ELF-1 (cell line): ENCODE measurements at regions not wholly inside any gene's neighbourhood (a gene's known extent, or its start where the extent isn't known, plus 50 kb on each side); places are given as distances from the start of the nearest gene placed in this dataset.

Source experiments
- DNase-seq: peaks from one replicate; pipeline ENCODE4 v3.0.0-alpha.2; 2016; ENCODE audit warnings: low read depth, low spot score

- no peak for DNase-seq
Measured at GRCh38 chr17:79248843-79249493, 174.3 kb downstream of the ENGASE start.

DNA sequence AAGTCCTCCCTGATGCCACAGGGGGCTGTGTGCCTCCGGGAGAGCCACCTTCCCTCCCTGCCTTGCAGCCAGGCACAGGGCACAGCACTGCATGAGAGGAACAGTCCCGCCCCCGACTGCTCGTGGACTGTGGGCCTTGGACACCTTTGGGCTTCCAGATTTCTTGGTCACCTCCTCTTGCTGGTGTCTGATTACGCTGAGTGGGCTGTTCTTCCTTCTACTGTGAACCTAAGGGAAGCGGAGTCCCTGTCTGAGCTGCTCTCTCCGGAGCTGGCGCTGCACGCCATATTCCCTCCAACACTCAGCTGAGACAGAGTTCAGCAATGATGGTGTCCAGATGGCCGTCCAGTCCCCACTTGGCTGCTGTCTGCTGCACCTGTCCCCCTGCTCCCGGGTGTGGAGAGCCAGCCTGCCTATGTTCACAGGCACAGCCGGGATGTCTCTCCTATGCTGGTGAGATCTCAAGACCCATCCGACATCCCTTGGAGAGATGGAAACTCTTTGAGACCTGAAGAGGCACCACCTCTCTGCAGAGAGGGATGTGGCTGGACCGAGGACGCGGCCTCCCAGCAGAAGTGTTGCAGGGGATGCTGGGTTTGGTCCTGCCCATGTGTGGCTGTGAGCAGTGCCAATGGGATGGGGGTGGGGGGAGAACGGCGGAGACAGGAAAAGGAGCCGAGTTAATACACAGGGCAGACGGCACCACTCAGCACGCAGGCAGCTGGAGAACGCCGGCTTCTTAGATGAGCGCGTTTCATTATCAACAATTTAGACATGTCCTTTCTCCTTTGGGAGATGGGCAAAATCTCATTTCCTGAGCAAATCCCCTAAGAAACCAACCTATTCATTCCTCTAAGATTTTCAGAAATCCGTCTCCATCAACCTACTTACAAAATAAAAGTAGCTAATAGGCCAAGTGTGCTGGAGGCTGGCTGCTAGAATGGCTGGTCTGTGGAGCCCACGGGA is 171.9 kb downstream of the ENGASE start:
- DNase-seq = no peak

GRCh38 chr17:79244665-79245064 is 170.0 kb downstream of the ENGASE start:
- DNase-seq = no peak

DNA sequence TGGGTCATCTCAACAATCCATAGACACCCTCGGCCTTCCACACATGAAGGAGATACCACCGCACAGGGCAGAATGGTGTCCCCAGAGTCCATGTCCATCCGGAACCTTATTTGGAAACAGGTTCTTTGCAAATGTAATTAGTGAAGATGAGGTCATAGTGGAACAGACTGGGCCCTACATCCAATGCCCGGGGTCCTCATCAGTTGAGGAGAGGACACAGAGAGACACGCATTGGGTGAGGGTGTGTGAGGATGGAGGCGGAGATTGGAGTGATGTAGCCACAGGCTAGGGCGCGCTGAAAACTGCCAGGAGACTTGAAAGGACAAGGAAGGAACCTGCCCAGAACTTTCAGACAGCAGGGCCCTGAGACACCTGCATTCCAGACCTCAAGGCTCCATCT is 169.4 kb downstream of the ENGASE start:
- no peak for DNase-seq

DNA sequence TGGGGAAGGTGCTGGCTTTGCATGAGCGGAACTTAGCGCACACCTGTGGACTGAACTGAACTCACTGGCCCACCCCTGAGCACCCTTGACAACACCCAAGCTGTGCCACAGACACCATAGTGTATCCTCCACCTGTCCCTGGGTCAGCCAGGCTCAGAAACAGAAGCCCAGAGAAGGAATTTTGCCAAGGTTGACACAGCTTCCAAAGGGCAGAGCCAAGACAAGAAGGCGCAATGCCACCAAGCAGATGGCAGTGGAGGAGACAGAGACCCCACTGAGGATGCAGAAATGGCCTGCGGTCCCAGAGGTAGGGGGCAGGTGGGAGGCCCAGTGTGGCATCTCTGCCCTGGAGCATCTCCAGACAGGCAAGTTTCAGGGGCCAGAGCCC is 169.0 kb downstream of the ENGASE start:
- DNase-seq = no peak

- no peak for DNase-seq
Measured at GRCh38 chr17:79242873-79243602, 168.4 kb downstream of the ENGASE start.

- no peak for DNase-seq
Measured at GRCh38 chr17:79242393-79242792, 167.8 kb downstream of the ENGASE start.

DNA sequence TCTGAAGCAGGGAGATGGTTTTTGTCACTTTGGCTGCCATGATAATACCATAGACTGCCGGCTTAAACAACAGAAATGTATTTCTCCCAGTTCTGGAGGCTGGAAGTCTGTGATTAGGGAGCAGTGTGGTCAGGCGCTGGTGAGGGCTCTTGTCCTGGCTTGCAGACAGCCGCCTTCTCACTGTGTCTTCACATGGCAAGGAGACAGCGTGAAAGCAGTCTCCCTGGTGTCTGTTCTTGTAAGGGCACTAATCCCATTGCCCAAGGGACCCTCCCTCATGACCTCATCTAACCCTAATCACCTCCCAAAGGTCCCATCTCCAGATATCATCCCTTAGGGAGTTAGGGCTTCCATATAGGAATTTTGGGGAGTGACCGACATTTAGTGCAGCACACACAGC is 167.0 kb downstream of the ENGASE start:
- DNase-seq = no peak

GRCh38 chr17:79239205-79239604 is 164.6 kb downstream of the ENGASE start:
- no peak for DNase-seq

DNA sequence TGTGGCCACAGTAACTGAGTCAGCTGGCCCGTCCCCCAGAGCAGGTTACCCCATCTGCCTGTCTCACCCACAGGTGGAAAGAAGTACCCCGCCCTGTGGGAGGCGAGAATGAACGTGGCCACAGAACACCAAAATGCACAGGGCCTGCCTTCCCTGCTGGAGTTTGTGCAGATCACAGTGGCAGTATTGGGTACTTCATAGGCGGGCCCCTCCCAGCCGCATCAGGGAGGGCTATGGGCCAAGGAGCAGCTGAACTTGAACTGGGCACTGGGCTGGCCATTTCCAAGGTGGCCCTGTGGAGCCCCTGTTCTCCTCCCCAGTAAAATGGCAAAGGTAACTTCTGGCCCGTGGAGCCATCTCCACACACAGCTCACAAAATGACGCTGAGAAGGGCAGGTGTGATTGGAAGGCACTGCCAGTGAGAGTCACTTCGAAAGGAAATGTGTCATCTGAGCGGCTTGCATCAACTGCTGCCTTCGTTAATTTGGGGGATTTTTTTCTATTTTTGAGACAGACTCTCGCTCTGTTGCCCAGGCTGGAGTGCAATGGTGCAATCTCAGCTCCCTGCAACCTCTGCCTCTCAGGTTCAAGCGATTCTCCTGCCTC is 162.9 kb downstream of the ENGASE start:
- DNase-seq = no peak

- DNase-seq = no peak
Measured at GRCh38 chr17:79235808-79236207, 161.2 kb downstream of the ENGASE start.

DNA sequence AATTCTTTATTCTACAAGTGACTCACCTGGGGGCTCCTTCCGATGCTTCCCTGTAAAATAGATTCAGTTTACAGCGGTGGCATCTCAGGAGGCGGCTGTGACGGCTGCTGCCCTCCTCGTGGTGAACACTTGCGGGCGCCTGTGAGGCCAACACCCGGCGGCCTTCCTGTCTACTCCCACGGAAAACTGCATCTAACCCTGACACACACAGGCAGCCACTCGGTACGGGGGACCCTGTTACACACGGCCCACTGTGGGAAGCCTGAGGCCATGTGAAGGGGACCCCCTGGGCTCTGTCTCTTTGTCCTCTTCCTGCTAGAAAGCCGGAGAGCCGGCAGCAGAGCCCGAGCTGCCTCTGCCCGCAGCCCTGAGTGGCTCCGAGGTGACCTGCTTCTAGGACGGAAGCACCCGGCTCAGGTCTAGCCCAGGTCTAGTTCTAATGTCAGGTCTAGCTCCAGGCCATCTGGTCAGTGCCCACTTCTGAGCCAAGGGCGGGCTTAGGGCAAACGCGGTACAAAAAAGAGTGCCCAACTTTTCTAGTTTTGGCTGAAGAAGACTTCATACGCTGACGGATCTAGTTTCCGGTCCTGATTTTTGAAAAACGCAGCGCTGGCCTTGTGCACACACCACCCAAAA is 159.4 kb downstream of the ENGASE start:
- DNase-seq = no peak

GRCh38 chr17:79232957-79233356 is 158.3 kb downstream of the ENGASE start:
- DNase-seq = no peak

DNA sequence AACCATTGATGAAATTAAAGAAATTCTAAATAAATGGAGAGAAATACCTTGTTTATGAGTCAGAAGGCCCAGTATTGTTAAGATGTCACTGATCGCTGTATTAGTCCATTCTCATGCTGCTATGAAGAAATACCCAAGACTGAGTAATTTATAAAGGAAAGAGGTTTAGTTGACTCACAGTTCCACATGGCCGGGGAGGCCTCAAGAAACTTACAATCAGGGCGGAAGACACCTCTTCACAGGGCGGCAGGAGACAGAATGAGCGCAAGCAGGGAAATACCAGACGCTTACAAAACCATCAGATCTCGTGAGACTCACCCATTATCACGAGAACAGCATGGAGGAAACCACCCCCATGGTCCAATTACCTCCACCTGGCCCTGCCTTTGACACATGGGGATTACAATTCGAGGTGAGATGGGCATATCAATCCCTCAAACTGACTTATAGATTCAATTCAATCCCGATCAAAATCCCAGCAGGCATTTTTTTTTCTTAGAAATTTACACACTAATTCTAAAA is 157.2 kb downstream of the ENGASE start:
- no peak for DNase-seq

- no peak for DNase-seq
Measured at GRCh38 chr17:79230576-79230975, 156.0 kb downstream of the ENGASE start.

DNA sequence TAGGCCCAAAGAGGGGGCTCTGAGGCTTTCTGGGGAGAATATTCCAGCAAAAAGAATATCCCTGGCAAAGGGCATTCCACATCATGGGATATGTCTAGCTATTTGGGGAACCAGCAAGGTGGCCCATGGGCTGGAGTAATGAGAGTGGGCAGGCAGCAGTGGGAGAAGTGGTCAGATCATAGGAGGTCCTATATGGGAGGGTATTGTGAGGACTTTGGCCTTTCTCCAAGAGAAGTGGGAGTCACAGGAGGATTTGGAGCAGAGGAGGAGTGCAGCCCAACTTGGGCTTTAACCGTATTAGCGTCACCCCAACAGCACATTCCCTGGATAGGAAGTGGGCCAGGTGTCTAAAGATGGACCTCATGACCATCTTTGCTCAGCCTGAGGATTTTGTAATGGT is 151.4 kb downstream of the ENGASE start:
- DNase-seq = no peak

DNA sequence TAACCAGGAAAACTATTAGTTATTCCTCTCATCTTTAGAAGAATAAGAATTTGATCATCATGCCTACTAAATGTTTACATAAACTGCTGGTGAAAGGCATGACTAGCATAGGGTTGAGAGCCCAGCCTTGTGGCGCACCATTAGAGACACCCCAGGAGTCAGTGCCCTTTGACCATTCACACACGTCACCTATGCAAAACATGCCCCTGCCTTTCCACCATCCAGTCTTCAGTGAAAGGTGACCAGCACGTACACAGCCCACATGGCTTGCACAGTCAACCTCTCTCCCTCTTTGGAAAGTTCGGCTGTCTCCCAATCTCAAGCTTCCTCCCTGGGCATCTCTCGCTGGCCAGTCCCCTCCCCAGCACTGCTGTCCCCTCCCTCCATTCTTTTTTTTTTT is 150.3 kb downstream of the ENGASE start:
- DNase-seq = no peak

GRCh38 chr17:79224476-79224875 is 149.9 kb downstream of the ENGASE start:
- no peak for DNase-seq

DNA sequence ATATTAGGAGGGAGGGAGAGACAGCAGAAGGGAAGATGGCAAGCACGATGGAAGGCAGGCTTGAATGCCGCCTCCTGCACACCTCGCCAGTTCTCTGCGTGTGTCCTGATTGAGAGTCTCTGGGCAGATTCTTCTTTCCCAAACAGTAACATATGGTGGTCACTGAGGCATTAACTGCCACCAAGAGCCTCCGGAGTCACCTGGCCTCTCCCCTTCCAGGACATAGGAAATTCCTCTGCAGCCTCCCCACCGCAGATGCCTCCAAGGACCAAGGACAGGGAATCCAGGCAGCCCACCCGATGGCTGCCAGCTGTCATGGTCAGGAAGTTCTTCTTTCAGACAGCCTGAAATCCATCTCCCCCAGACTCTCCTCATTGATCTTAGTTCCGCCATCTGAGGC is 149.3 kb downstream of the ENGASE start:
- DNase-seq = no peak

DNA sequence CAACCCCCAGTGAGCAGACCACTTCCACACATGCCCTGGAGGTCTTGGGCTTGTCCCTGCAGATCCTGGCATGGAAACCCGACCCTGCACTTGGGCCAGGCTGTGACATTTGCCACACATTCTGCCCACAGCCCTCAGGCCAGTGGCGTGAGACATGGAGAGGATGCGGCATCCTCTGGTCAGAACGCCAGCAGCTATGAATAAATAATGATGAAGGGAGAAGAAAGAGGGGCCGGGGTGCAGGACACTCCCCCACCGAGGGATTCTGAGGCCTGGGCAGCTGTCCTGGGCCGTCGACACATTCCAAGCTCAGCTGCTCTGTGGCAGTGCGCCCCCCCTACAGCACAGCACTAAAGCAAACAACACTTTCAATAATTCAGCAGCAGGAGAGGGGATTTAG is 148.8 kb downstream of the ENGASE start:
- DNase-seq = no peak

DNA sequence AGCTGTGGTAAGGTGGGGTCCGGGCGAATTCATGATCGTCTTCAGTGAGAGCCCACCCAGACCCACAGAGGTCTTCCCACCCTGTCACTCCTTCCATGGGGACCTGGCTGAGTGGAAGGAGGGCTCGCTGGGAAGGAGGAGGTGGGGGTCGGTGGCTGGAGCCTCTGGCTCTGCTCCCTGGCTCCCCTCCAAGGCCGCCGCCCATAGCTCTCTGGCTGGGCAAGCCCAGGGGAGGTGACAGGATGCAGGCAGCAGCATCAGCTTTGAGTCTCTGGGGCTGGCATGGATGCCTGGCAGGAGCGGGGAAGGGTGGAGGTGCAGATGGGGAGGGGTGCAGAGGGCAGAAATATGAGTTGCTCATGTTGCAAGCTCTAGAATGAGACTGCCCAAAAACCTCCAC is 147.0 kb downstream of the ENGASE start:
- DNase-seq = no peak
